ENCODE measurements at regions not wholly inside any gene's neighbourhood (a gene's known extent, or its start where the extent isn't known, plus 50 kb on each side); places are given as distances from the start of the nearest gene placed in this dataset.
"Not testable (repeated sequence)": the region's sequence is repeated elsewhere in the genome, so short reads cannot be mapped to it uniquely, and the experiment has no call there.

DNA sequence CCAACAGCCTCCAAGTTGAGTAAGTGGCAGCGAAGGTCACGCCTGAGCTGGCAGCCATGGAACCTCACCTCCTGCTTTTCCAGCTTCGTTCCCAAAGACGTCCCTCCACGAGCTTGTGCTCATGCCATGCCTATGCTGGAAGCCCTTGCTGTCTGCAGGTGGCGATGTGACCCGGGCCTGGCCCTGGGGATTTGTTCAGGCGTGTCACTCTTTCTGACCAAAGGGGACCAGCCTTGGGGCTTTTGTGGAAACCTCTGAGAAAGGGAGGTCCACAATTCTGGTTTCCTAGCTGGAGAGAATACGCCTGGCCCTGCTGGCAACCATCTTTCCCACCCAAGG lies 183.4 kb downstream of the TRIM43 start:
- H2BK5ac ChIP-seq (ENCODE audit: insufficient read length, low read length); H4K8ac ChIP-seq (replicated peaks; ENCODE audit: insufficient read length, low read depth, low read length); H2BK15ac ChIP-seq (ENCODE audit: low read depth, low read length); H3K79me2 ChIP-seq (ENCODE audit: insufficient read depth, low read length); H3K4me2 ChIP-seq (ENCODE audit: insufficient read depth, insufficient read length, low read length); H3K27ac ChIP-seq (ENCODE audit: insufficient read length, low read depth, low read length); H3K14ac ChIP-seq (ENCODE audit: insufficient read depth, low read length); H3K36me3 Mint-ChIP-seq (ENCODE audit: insufficient read depth in 1 of 3, low read depth in 3 of 3); H2BK20ac ChIP-seq (ENCODE audit: low read depth, low read length, poor library complexity, severe bottlenecking); H3K27ac Mint-ChIP-seq; H3T11ph ChIP-seq (ENCODE audit: low read length); H2AFZ ChIP-seq (ENCODE audit: low read length); H3K4me1 ChIP-seq (ENCODE audit: insufficient read depth, low read length); H2AK5ac ChIP-seq (ENCODE audit: insufficient read length, low read length); H3K4me3 Mint-ChIP-seq; H3K23ac ChIP-seq (ENCODE audit: insufficient read length, low read depth, low read length); H4K91ac ChIP-seq (ENCODE audit: insufficient read length, low read depth, low read length); H3K4ac ChIP-seq (ENCODE audit: low read depth, low read length); H3K9me3 Mint-ChIP-seq; H3K9ac ChIP-seq (ENCODE audit: extremely low read depth, insufficient read length, low read length); H3K56ac ChIP-seq (ENCODE audit: insufficient read length, low read depth, low read length); H3K27me3 Mint-ChIP-seq (ENCODE audit: low read depth); H3K23me2 ChIP-seq (ENCODE audit: insufficient read length, low read depth, low read length, poor library complexity, severe bottlenecking); H3K4me1 Mint-ChIP-seq; H2BK12ac ChIP-seq (ENCODE audit: insufficient read length, low read depth, low read length); H4K20me1 ChIP-seq (ENCODE audit: control insufficient read depth, insufficient read depth, insufficient read length); H3K27me3 ChIP-seq (ENCODE audit: insufficient read depth, low read length); H3K18ac ChIP-seq (ENCODE audit: insufficient read length, low read depth, low read length); H3K9me3 ChIP-seq (ENCODE audit: control insufficient read depth, low read depth, low read length); H2BK120ac ChIP-seq (ENCODE audit: low read depth, low read length, poor library complexity, severe bottlenecking); H4K5ac ChIP-seq (ENCODE audit: insufficient read length, low read depth, low read length); DNase-seq; H3K79me1 ChIP-seq (ENCODE audit: insufficient read depth, low read depth, low read length, poor library complexity, severe bottlenecking): not testable (repeated sequence)
- TF ChIP-seq, protein P1, sequence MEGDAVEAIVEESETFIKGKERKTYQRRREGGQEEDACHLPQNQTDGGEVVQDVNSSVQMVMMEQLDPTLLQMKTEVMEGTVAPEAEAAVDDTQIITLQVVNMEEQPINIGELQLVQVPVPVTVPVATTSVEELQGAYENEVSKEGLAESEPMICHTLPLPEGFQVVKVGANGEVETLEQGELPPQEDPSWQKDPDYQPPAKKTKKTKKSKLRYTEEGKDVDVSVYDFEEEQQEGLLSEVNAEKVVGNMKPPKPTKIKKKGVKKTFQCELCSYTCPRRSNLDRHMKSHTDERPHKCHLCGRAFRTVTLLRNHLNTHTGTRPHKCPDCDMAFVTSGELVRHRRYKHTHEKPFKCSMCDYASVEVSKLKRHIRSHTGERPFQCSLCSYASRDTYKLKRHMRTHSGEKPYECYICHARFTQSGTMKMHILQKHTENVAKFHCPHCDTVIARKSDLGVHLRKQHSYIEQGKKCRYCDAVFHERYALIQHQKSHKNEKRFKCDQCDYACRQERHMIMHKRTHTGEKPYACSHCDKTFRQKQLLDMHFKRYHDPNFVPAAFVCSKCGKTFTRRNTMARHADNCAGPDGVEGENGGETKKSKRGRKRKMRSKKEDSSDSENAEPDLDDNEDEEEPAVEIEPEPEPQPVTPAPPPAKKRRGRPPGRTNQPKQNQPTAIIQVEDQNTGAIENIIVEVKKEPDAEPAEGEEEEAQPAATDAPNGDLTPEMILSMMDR (conservative IDR thresholded peaks at IDR 0.05) = peak; percentile 22; the same call in 1 of the 3 replicates
- no CpG with 5 or more reads among the region's 9 CpGs for WGBS (ENCODE audit: extremely low coverage, insufficient read length, low lambda C conversion rate)
